Kidney glomerular epithelial cell (primary cell): ENCODE measurements at regions not wholly inside any gene's neighbourhood (a gene's known extent, or its start where the extent isn't known, plus 50 kb on each side); places are given as distances from the start of the nearest gene placed in this dataset.

Experiments used
- DNase-seq: peaks from one replicate; lab custom pipeline; 2025; lab: John Stamatoyannopoulos, UW

DNA sequence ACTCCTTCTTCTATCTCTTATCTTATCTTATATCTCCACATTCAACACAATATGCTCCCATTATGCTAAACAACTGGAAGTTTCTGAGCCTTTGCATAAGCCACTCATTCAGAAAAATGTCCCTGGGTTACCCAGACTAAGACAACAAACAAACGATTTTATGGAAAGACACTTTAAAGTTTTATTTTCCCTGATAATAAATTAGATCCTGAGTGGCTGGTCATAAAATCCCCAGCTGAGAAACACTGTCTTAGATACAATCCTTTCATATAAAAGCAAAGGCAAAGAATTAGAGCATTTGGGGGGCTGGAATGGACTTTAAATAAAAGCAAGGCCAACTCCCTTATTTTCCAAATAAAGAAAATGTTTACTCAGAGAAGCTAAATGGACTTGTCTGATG, 322.3 kb downstream of the GBE1 start:
- DNase-seq: no peak

DNA sequence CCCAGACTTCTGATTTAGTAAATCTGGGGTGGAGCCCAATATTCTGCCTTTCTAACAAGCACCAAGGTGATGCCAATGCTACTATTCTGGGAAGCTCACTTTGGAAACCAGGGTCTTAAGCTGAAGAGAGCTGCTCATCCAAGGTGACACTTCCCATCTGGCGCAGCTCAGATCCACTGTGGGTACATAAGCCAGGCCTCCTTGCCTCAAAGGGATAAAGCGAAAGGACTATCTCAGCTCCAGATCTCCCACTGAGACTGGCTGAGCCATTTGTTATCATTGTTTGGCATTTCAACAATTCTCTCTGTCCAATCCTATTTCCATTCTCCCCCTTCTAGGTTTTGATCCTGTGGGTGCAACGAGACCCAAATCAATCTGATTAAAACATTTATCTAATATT, 323.8 kb downstream of the GBE1 start:
- no peak for DNase-seq

DNA sequence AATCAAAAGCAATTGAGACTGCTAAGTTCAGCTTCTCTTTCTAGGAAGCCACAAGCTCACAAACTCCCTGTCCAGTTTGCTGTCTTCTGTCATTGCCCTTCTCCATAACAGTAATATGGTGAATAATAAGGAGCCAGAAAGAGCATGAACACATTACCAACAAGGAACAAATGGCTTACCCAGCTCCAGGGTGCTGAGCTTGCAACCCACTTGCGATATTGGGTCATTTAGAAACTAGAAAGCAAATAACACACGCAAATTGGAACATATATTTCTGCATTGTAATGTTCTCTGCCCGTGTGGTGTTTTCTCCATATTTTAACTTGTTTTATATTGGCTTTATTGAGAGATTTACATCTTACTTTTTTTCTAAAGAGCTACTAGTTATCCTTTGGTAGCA, 325.3 kb downstream of the GBE1 start:
- DNase-seq: no peak

DNA sequence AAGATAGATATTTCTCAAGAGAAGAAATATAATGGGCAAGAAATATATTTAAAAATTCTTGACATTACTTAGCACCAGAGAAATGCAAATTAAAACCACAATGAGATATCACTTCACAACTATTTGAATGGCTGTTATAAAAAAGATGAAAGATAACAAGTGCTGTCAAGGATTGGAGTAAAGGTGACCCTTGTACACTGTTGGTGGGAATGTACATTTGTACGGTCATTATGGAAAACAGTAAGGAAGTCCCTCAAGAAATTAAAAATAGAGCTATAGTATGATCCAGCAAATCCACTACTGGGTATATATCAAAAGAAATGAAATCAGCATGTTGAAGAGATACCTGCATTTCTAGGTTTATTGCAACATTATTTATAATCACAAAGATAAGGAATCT, 326.4 kb downstream of the GBE1 start:
- no peak for DNase-seq

DNA sequence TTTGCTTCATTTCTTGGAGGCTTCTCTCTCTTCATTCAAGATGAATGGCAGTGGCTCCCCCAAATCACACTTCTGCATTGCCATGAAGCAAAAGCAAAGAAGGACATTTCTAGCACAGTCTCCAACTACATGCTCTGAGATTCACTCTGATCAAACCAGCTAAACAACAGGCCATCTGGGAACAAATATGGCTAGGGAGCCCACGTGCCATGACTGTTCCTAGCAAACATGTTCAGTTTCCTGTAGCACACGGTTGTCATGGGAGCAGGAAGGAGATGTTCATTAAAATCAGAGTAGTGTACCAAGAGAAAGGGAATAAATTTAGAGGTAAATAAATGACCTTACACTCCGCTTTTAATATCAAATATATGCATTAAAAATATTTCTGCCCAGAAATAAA, 327.3 kb downstream of the GBE1 start:
- DNase-seq: no peak

DNA sequence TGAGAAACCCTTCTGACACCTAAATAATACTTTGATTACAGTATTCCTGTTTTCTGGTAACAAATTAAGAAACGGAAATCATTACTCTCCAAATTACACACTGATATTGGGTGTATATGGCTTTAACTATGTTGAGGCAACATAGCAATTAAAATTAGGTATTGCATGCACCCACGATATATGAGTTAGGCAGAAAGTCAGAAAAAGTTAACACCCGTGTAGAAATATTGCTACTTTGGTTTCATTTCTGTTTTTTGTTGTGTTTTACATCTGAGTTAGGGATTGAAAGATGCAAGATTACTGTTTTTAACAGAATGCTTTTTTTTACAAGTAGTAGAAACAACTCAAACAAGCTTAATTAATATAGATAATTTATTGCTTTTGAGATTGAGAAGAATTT, 327.8 kb downstream of the GBE1 start:
- no peak for DNase-seq

DNA sequence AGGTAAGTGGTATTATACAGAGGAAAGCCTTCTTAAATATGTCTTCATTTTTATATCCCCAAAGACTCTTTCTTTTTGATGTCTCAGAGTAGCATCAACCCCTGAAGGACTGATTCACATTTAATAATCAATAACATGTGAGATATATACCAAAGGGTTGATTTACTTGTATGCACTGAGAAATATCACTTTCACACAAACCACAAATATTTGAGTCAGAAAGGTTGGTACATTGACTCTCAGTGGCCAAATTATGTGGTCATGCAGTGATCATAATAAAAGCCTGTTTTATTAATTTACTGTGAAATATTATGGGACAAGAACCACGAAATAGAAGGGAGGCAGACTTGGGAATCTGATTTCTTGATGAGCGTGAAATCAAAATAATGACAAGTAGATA, 329.0 kb downstream of the GBE1 start:
- no peak for DNase-seq

DNA sequence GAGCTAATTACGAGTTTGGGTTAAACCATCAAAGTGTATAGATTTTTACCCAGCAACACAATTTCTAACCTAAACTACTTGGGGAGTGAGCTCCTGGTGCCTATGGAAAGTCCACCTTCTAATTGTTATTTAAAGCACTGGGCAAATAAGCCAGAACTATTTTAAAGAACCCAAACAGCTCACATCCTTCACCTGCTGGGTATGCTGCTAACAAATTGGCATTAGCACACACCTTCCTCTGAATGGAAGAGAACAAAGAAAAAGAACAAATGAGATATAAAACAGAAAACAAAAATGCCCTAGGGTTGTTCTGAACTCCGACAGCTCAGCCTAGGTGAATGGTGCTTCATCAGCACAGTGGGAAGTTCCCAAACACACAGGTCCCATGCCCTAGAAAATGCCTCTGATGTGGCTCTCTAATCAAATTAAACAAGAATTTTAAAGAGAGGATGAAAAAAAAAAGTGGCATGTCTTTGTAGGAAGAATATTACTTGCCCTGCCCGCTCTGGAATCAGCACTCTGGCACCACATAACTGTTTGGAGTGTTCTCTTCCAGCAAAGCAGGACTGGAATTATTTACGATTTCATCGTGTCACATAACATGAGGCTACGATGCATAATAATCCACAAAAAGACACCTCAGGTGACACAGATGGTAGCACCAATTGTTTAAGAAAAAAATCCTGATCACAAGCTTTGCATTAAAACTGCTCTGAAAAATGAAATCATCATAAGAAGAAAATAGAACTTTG, 334.4 kb downstream of the GBE1 start:
- DNase-seq: no peak

DNA sequence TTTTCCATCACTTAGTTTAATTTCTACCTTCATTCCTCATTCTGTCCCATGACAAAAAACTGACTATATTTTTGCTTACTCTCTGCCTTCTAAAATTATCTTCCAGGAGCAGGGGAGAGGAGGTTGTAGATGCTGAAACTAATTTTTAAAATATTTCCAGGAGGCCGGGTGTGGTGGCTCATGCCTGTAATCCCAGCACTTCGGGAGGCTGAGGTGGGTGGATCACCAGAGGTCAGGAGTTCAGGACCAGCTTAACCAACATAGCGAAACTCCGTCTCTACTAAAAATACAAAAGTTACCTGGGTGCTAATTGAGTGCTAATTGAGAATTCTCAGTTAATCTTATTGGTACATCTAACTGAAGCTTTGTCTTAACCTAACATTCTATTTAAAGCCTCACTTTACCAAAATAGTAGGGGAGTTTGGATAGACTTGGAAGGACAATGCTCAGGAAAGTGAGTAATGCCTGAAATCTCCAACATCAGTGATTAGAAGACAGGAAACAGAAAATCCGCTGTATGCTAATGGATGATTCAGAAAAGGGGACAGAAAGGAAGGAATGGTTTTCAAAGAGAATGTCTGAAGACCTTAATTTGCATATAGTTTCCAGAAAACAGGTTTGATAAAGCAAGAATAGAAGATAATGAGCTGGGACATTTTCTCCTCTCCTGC, 336.1 kb downstream of the GBE1 start:
- peak; percentile 19 for DNase-seq

DNA sequence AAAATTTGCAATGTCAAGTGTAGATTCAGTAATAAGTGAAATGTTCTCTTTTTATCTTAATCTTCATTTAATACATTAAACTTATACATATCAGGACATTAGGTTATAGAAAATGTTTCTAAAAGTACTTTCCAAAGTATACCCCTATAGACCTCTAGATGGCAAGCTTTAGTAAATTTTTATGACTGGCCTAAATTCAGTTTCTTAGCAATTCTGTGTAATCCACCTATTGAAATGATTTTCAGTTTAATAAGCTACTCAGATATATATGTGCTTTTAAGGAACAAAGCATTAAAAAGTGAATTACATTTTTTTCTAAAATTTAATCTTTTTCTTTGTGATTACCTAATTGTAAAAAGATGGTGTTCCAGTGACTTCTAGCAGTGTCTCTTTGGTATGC, 342.2 kb downstream of the GBE1 start:
- DNase-seq: peak; percentile 16

DNA sequence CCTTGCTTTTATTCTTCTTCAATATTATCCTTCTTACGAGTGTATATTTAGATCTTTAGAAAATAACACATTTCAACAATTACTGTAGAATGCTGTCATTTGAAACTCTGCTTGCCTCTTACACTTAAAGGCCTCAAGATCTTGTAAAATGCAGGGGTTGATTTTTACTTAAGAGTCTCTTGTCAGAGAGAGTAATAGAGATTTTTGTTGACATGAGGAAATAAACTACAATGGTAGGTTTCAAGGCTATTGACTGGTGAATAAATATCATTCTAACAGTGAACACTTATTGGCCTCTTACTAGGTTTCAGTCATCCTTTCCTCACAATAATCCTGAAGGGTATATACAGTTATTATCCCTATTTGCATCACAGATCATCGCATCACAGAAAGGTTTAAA, 344.6 kb downstream of the GBE1 start:
- no peak for DNase-seq

DNA sequence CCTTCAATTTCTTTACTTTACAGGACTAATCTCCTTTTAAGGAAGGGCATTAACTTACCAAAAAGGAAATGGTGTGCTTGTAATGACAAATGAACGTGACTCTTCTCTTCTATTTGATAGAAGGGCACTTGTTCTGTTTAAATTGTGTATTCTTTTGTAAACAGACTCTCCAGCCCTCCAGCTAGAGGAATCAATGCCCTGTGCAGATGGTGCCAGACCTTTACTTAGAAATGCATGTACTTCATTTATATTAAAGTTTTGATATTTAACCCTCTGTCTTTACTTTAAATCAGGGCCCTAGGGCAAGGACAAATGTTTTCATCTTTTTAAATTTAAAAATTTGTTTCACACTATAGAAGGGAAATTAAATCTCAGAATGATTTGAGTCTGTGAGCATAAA, 355.1 kb downstream of the GBE1 start:
- DNase-seq: no peak

DNA sequence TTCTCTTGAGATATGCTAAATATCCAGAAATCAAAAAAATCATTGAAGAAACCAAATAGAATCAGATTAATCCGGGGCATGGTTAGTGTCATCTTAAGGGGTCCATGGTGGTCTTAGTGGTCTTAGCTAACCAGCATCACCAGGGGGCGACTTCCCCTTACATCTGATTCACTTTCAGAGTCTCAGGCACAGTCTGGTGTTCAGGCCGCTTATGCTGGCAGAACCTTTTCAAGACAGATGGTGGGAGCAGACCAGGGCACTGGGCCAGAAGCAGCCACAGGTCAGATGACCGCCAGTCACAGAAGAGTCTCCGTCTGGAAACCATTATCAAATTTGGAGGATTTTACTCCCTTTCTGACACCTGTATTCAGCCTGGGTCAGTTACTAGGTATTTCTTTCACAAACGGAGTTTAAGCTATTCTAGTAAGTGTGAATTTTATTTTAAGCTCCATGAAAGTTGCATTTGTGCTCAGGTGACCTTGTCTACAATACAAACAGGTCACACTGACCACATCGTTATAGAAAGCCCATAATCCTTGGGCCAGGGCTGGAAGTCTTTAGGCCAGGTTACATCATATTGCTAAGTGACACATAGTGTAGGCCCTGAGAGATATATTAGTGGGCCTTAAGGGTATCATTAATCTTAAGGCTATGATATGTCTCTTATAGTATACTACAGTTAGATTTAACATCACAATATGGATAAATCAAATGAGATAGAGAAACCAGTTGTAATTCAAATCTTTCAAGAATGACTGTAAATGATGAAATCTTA, 365.5 kb downstream of the GBE1 start:
- no peak for DNase-seq

DNA sequence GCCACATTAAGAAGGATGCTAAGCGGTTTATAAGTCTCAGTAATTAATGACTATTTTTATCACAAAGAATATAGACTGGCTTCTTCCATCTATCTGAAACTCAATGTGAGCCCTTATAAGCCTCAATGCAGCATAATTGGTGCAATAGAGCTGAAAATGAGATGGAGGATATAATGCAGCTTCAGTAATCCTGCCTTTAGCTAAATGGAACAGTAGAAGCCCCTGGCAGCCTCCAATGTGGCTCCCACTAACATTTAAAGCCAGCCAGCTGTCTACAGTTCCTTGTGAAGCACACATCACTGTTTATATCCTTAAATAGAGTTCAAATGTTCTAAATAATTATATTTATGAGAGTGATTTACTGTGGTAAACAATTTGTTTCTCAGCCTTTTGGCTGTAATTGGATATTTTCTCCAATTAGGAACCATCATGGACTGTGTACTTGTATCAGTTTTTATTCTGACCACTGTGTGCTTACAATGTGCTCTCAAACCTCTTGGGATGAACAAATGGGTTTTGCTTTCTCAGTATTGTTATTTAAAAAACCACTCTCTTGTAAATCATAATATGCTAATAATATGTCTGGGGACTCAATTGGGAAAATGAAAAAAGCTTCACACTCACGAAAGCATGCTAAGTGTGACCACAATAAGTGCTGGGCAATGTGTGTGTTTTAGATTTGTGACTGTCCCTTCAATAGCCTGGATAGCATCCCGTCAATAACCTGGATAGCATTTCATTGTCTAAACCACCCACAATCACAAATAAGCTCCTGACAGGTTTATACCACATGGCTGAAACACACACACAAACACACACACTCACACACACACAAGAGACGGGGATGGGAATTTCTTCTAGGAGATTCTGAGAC, 366.6 kb downstream of the GBE1 start:
- no peak for DNase-seq

DNA sequence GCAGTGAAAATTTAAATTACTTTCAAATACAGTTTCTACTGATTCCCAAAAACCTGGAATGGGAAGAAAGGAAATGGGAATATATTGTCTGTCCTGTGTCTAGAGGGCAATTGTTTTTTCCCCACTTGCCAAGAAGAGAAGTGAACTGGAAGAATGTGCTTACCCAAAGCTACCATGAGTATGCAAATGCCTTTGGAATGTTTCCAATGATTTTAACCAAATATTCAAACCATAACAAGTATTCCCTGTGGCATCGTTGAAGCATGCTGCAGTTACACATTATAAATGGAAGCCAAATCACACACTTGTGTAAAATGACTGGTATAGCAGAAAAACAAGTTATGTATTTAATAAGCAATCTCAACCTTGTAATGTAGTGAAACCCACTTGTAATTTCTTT, 368.2 kb downstream of the GBE1 start:
- DNase-seq: no peak

DNA sequence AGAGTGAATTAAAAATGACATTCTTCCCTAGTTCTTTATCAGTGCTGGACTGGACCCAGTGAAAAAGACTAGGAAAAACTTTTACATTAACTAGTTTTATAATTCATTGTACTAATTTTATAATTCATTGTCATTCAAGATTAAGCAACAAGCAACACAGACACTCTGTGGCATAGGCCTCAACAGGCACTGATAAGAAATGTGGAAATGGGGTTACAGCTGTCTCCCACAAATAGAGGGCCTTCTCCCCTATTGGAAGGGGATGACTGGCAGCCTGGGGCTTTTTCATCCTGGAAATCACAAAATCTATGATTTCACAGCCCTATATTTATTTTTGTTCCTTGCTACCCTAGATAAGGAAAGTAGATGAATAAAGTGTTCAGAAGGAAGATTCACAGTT, 370.6 kb downstream of the GBE1 start:
- DNase-seq: no peak

DNA sequence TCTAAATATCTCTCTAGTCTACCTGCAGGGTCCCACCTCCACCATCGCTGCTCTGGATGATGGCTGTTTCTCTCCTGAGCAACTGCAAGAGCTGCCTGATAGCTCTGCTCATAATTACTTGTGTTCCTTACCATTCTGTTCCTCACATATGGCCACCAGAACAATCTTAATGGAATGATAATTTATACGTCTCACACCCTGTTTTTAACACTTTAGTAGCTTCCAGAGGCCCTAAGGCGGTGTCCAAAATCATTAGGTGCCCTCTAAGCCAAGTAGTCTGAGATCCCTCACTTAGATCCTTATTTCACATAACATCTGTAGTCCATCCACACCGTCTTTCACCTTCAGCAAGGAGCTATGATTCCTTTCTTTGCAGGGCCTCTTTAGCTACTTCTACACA, 373.3 kb downstream of the GBE1 start:
- DNase-seq: no peak

DNA sequence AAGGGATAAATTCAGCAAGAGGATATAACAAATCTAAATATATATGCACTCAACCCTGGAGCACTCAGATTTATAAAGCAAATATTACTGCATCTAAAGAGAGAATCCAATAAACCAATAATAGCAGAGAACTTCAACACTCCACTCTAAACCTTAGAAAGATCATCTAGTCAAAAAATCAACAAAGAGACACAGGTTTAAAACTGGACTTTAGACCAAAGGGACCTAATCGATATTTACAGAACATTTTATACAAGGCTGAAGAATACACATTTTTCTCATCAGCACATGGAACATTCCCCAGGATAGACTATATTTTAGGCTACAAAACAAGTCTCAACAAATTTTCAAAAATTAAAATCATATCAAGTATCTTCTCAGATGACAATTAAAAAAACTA, 379.0 kb downstream of the GBE1 start:
- DNase-seq: no peak

DNA sequence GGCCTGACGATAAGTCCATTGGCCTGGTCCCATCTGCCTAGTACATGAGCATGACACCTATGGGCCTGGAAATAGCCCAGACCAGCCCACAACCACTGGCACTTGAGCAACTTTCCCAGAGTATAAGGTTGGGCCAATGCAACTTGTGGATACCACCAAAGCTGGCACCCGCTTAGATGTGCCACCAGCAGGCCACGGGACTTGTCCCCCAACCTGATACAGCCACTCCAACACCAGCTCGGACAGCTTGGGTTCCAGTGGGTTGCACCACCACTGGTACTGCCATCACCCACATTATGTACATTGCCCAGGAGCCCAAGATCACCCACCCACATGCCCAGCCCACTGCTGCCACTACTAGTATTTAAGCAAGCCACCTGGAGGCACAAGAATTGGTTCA, 381.2 kb downstream of the GBE1 start:
- no peak for DNase-seq

DNA sequence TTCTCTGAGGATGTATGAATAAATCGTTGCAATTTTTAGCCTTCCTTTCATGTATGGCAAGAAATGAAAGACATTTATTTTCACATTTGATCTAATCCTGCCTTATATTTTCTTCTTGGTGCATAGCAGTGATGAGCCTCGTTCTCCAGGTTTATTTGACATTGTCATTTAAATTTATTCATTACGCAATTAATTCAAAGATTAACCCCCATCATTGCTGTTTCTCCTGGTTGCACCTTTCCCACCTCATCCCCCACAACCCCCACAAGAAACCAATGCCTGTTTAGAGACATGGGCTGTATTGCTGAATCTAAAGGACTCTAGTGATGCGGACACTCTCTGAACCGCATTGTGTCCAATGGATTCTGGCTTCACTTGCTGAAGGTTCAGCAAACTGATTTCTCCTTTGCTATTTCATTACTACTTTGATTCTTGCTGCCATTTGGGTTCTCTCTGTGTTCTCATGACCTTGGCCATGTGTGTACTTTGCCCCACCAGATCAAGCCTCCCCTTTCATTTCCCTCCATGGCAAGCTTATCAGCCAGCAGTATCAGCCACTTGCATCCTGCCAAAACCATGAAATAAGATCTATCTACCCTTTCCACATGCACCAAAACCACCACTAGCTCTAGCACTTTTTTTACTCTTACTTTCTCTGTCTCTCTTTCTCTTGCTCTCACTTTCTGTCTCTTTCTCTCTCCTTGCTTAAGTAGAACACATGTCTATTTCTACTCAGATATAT, 382.7 kb downstream of the GBE1 start:
- no peak for DNase-seq

DNA sequence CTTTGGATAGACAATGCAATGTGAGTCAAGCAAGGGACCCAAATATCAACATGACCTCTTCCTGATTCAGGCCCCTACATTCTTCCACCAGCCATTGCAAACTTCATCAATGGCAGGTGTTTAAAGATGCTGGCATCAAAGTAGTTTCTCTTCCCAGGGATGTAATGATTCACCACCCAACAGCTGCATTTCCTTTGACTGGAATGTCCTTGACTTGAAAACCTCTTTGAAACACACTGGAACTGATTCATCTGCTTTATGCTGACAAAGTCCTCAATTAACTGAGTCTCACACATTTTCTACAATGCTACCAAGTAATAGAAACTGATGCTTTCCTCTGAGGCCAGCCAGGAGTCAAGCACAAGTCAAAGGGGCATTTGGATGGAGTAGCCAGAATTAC, 385.5 kb downstream of the GBE1 start:
- DNase-seq: no peak

DNA sequence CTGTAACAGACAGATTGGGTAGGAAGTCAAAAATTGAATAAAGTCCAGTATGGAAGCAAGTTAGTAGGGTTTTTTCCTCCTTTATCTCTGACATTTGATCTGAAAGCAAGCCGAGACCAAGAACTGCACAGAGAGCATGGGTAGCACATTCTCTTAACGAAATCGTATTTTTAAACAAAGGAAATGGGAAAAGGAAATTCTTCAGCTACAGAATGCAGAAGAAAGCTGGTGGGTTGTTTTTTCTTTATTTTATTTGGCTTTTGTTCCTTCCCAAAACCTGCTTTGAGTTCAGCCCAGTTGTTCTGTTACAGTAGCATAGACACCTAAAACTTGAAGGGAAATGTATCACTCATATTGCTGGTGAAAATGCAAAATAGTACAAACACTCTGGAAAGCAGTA, 397.0 kb downstream of the GBE1 start:
- no peak for DNase-seq
